HEK293 (cell line): ENCODE measurements at regions not wholly inside any gene's neighbourhood (a gene's known extent, or its start where the extent isn't known, plus 50 kb on each side); places are given as distances from the start of the nearest gene placed in this dataset.

Experiments
- CTCF ChIA-PET: fragments of 350-600 bp; formaldehyde crosslinking; extraction: SDS; loops from one replicate; lab custom pipeline; 2021; ENCODE audit warnings: antibody characterized with exemption; lab: Yijun Ruan, JAX
- POLR2A ChIA-PET: fragments of 300-600 bp; formaldehyde crosslinking; extraction: SDS; loops from one replicate; lab custom pipeline; 2020; ENCODE audit warnings: antibody characterized with exemption, inconsistent platforms; lab: Yijun Ruan, JAX
- H3K27ac ChIP-seq: fragments of 200-500 bp; sonication (Bioruptor generic); 2 replicates; pipeline ENCODE4 v1.5.1; 2014; ENCODE audit warnings: low read depth, low read length, control low read depth, inconsistent platforms; ENCODE audit errors: extremely low read depth
- H3K36me3 ChIP-seq, 2 experiments: fragments of 200-500 bp in 1 of 2; sonication (Bioruptor generic) in 1 of 2; 1 replicate in 1 of 2; 2 replicates in 1 of 2; pipeline ENCODE4 v1.5.1; 2014 to 2017; ENCODE audit warnings: inconsistent platforms in 2 of 2, low read length in 2 of 2; ENCODE audit not compliant: control insufficient read depth in 2 of 2, insufficient read depth in 1 of 2
- H3K4me1 ChIP-seq: fragments of 200-500 bp; sonication (Bioruptor generic); 2 replicates; pipeline ENCODE4 v1.5.1; 2014; ENCODE audit warnings: mild to moderate bottlenecking, low read length, inconsistent platforms; ENCODE audit not compliant: control insufficient read depth, insufficient read depth
- H3K4me3 ChIP-seq: 2 replicates; pipeline ENCODE4 v1.5.1; 2011; ENCODE audit warnings: low read depth, mild to moderate bottlenecking, control low read depth, low read length, moderate library complexity
- H3K9me3 ChIP-seq: fragments of 200-500 bp; sonication (Bioruptor generic); 2 replicates; pipeline ENCODE4 v1.5.1; 2014; ENCODE audit warnings: low read depth, low read length, inconsistent platforms; ENCODE audit not compliant: control insufficient read depth, insufficient read depth
- AEBP2 ChIP-seq: fragments of 450-650 bp; formaldehyde crosslinking; IDR thresholded peaks from 2 replicates; pipeline ENCODE4 v1.5.1; 2016; ENCODE audit warnings: missing biosample characterization, missing genetic modification characterization, borderline replicate concordance
- BCL6B ChIP-seq: fragments of 450-650 bp; formaldehyde crosslinking; IDR thresholded peaks from 2 replicates; pipeline ENCODE4 v1.5.1; 2017; ENCODE audit warnings: missing biosample characterization, missing genetic modification characterization
- CTCF ChIP-seq: fragments of 450-650 bp; formaldehyde crosslinking; IDR thresholded peaks from 2 replicates; pipeline ENCODE4 v1.5.1; 2016; ENCODE audit warnings: missing biosample characterization, missing genetic modification characterization
- HOXD13 ChIP-seq: sonication (generic); formaldehyde crosslinking; IDR thresholded peaks from 2 replicates; pipeline ENCODE4 v1.8.0; 2022; ENCODE audit warnings: missing genetic modification reagents, borderline replicate concordance
- SCRT1 ChIP-seq: fragments of 450-650 bp; formaldehyde crosslinking; IDR thresholded peaks from 2 replicates; pipeline ENCODE4 v1.5.1; 2016; ENCODE audit warnings: missing biosample characterization, missing genetic modification characterization, borderline replicate concordance
- ZBTB10 ChIP-seq: fragments of 450-650 bp; formaldehyde crosslinking; IDR thresholded peaks from 2 replicates; pipeline ENCODE4 v1.5.1; 2016; ENCODE audit warnings: missing biosample characterization, missing genetic modification characterization
- ZFP3 ChIP-seq: fragments of 450-650 bp; formaldehyde crosslinking; IDR thresholded peaks from 2 replicates; pipeline ENCODE4 v1.5.1; 2016; ENCODE audit warnings: low read depth, missing biosample characterization, missing genetic modification characterization
- ZNF157 ChIP-seq: fragments of 450-650 bp; formaldehyde crosslinking; IDR thresholded peaks from 2 replicates; pipeline ENCODE4 v1.5.1; 2016; ENCODE audit warnings: missing biosample characterization, missing genetic modification characterization
- ZNF174 ChIP-seq: fragments of 450-650 bp; formaldehyde crosslinking; IDR thresholded peaks from 2 replicates; pipeline ENCODE4 v1.5.0; 2017; ENCODE audit warnings: missing biosample characterization, mild to moderate bottlenecking, missing genetic modification characterization
- ZNF175 ChIP-seq: fragments of 450-650 bp; formaldehyde crosslinking; IDR thresholded peaks from 2 replicates; pipeline ENCODE4 v1.5.1; 2016; ENCODE audit warnings: missing biosample characterization, missing genetic modification characterization
- ZNF23 ChIP-seq: fragments of 450-650 bp; formaldehyde crosslinking; IDR thresholded peaks from 2 replicates; pipeline ENCODE4 v1.5.1; 2016; ENCODE audit warnings: missing biosample characterization, missing genetic modification characterization, borderline replicate concordance
- ZNF449 ChIP-seq: fragments of 450-650 bp; formaldehyde crosslinking; IDR thresholded peaks from 2 replicates; pipeline ENCODE4 v1.5.1; 2017; ENCODE audit warnings: missing biosample characterization, mild to moderate bottlenecking, missing genetic modification characterization, moderate library complexity
- ZNF488 ChIP-seq: fragments of 450-650 bp; formaldehyde crosslinking; IDR thresholded peaks from 2 replicates; pipeline ENCODE4 v1.5.1; 2016; ENCODE audit warnings: missing biosample characterization, missing genetic modification characterization
- ZNF544 ChIP-seq: fragments of 450-650 bp; formaldehyde crosslinking; IDR thresholded peaks from 2 replicates; pipeline ENCODE4 v1.5.0; 2017; ENCODE audit warnings: missing biosample characterization, missing genetic modification characterization
- ZNF580 ChIP-seq: fragments of 450-650 bp; formaldehyde crosslinking; IDR thresholded peaks from 2 replicates; pipeline ENCODE4 v1.5.1; 2016; ENCODE audit warnings: missing biosample characterization, missing genetic modification characterization
- ZNF645 ChIP-seq: fragments of 450-650 bp; formaldehyde crosslinking; IDR thresholded peaks from 2 replicates; pipeline ENCODE4; 2016; ENCODE audit warnings: missing biosample characterization, missing genetic modification characterization
- ZNF692 ChIP-seq: fragments of 450-650 bp; formaldehyde crosslinking; IDR thresholded peaks from 2 replicates; pipeline ENCODE4 v1.5.1; 2016; ENCODE audit warnings: missing biosample characterization, missing genetic modification characterization
- ZNF76 ChIP-seq: fragments of 450-650 bp; formaldehyde crosslinking; IDR thresholded peaks from 2 replicates; pipeline ENCODE4; 2016; ENCODE audit warnings: low read depth, missing biosample characterization, missing genetic modification characterization, borderline replicate concordance
- ZNF830 ChIP-seq: fragments of 450-650 bp; IDR thresholded peaks from 2 replicates; pipeline ENCODE4 v1.5.0; 2018; ENCODE audit warnings: missing biosample characterization, missing genetic modification characterization, low read depth, mild to moderate bottlenecking, moderate library complexity

GRCh38 chrX:33465137-33465536 is 253.8 kb upstream of the DMD start:
- Histone ChIP-seq H3K27ac (no peak overlapping the region), H3K4me1 (no peaks in the 10 kb centered on the region), H3K4me3 (no peak overlapping the region), H3K9me3 (no peaks in the 10 kb centered on the region), H3K36me3 (no peaks in the 10 kb centered on the region)
- POLR2A ChIA-PET = no interaction called here
- no peak for TF ChIP-seq ZNF692 (tag by site-specific recombination)
- TF ChIP-seq BCL6B (tag by site-specific recombination) = no peak
- TF ChIP-seq AEBP2 (tag by site-specific recombination) = no peak
- TF ChIP-seq ZNF645 (tag by site-specific recombination) = no peak
- CTCF ChIA-PET = interaction anchor here (0.7 to 0.9 kb wide), 2 partner anchors 31 to 1260 kb away, joined by 3 to 5 read pairs; no protein-coding TSS in a partner anchor

GRCh38 chrX:33457102-33457501 is 245.8 kb upstream of the DMD start:
- H3K9me3 ChIP-seq = no peaks in the 10 kb centered on the region
- CTCF ChIA-PET = no interaction called here
- no peak overlapping the region for H3K27ac ChIP-seq
- no peaks in the 10 kb centered on the region for H3K36me3 ChIP-seq
- POLR2A ChIA-PET = no interaction called here
- H3K4me1 ChIP-seq = no peaks in the 10 kb centered on the region
- no peak overlapping the region for H3K4me3 ChIP-seq
- no peak for TF ChIP-seq SCRT1 (tag by site-specific recombination)
- TF ChIP-seq ZFP3 (tag by site-specific recombination) = no peak
- no peak for TF ChIP-seq ZNF157 (tag by site-specific recombination)
- TF ChIP-seq ZNF580 (tag by site-specific recombination) = no peak
- no peak for TF ChIP-seq CTCF (tag by site-specific recombination)
- TF ChIP-seq ZNF76 = no peak
- TF ChIP-seq ZNF449 (tag by site-specific recombination) = no peak
- no peak for TF ChIP-seq ZNF830 (tag by site-specific recombination)
- no peak for TF ChIP-seq ZNF174
- TF ChIP-seq ZNF175 = no peak
- no peak for TF ChIP-seq HOXD13 (CRISPR knock-in tag)
- TF ChIP-seq ZNF23 = no peak
- TF ChIP-seq ZNF544 (tag by site-specific recombination) = no peak
- TF ChIP-seq ZBTB10 (tag by site-specific recombination) = no peak
- TF ChIP-seq ZNF488 (tag by site-specific recombination) = no peak
